Lung microvascular endothelial cell (primary cell): ENCODE measurements at regions not wholly inside any gene's neighbourhood (a gene's known extent, or its start where the extent isn't known, plus 50 kb on each side); places are given as distances from the start of the nearest gene placed in this dataset.
A peak's percentile ranks its signal among the peaks of the same experiment; 100 is the strongest.

Source experiments
- DNase-seq, 2 donors: peaks; one replicate each; pipeline versions ENCODE4 v3.0.0 to v3.0.0-alpha.2; 2010; ENCODE audit warnings: low read depth in 2 of 2

DNA sequence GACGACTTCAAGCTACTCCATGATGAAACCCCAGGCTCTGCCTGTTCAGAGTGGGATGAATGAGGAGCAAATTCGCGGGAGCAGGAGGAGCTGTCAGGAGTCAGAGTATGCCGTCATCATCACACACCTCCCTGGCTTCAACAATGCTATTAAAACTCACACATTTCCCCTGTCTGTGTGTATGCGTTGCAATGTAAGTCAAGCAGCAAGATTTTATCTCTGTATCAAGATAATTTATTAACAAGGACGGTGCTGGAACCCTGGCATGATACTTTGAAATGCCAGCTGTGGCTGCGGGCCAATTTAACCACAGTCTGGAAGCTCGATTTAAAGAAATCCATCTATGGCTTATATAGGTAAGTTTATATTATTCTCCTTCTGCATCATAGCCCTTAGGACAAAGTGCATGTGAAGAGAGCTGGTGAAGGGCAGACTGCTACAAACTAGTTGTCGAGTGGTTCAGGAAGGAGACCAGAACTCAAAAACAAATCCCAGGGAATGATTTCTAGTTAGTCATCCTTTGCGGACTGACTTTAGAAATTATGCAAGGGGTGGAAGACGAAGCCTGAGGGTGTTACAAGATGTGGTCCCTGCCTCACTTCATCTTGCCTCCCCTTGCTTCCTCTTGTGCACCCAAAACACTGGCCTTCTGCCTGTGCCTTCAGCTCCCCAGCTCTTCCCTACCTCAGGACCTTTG lies 486.5 kb downstream of the COG6 start:
- no peak for DNase-seq

DNA sequence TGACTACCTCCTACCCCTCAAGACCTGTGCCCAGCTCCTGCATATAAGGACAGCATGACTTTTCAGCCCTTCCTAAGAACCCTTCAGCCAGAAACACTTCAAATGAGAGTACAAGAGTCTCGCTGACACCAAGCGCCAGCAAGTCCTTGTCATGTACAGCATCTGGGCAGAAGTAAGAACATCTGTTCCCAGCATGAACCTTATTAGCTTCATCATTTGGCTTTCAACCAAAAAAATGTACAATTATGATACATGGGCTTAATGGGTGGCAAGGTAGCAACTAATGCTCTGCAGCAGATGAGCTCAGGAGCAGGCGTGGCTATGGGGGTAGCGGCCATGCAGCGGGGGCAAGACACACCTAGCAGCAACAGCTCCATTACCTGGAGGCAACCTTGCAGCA lies 487.6 kb downstream of the COG6 start:
- DNase-seq = no peak

DNA sequence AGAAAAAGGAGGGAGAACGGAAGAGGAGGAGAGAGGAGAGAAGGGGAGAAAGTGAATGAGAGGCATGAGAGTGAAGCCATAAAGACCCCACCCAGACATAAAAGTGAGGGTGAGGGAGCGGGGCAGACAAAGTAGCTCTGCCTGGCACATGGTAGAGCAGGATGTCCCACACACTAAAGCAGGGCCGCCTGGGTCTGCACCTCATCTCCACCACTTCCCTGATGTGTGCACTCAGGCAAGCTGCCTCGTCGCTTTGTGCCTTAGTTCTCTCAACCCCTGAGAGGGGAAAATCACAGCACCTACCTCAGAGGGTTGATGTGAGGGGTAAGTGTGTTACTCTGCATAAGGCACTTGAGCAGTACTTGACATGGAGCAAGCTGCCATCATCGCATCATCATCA lies 488.1 kb downstream of the COG6 start:
- DNase-seq = no peak

DNA sequence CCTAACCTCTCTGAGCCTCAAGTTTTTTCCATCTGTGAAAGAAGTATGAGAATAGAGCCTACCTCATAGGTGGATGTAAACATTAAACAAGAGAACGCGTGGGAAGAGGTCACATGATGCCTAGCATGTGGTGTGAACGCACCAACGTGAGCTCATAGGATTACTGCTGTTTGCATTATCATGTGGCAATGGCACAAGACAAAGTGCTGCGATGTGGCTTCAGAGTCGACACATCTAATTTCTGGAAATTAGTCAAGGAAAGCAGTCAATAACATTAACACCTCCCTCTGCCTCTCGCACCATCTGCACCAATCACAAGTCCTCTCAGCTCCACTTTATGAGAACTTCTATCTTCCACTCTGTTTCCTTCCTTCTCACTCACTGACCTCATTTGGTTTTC lies 489.7 kb downstream of the COG6 start:
- no peak for DNase-seq

DNA sequence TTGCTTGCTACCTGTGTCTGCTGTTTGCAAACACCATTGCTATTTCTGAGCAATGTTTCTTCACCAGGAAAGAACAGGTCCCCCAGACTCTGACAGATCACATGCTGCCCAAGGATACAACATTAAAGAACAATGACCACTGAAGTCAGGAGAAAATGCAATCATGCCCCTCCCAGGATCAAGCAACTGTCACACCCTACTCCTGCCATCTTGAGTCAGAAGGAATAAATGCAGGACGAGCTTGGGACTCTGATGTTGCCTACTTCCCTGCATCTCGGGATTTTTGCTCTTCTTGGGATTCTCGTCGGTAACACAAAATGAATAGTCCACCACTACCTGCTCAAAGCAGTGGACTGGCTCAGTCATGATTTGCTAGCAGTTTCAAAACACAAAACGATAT lies 490.6 kb downstream of the COG6 start:
- peak in 1 of 2 donors; percentile 27 for DNase-seq

DNA sequence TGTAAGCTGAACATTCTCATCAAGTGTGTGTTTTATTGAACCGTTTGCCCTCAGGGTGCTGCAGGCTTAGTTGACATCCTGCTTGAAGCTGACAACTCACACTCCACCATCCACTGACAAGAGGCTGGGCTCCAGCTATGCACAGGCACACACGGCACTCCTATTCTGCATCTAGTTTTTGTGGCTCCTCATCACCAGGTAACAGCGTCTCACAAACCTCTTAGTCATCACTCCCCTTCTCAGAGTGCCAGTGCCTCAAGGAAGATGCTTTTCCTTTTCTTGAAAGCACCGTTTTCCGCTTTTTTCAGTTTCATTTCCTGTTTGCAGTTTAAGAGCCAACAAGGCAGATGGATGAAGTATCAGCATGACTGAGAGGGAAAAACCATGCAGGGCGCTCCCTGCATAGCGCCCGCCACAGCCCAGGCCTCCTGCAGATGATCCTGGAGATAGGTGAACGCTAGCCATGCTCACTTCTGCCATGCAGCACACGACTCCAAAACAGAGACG lies 491.2 kb downstream of the COG6 start:
- DNase-seq = peak in 1 of 2 donors; percentile 84

DNA sequence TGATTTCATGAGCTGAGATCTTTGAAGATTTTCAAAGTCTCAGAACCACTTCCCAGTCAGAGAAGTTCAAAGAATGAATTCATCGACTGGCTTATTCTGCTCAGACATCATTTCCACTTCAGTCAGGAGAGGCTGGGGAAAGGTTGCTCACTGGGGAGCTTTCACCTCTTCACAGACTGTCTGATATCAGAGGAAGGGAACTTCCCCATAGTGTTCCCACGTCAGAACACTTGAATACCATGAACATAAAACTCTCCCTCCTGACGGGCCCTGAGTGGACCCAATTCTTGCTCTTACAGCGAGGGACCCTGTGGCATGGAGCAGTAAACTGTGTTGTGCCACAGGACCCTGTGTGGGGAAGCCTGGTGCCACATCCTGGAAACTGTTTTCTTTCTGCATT lies 492.6 kb downstream of the COG6 start:
- DNase-seq = no peak

DNA sequence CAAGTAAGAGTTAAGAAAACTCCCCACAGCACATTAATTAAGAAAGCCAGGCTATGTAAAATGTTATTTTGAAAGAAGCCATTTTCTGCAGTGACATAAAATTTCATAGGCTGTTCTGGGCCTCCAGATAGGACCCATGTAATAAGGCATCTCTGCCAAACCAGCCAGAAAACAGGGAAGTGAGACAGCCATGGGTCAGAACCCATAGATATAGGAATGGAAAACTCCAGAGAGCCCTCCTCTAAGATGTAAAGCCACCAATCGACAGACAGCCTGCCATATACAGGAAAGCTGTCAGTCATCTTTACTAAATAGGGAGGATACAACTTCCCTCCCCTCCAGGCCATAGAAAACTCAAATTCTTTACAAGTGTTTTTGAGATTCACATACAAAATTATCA lies 493.3 kb downstream of the COG6 start:
- DNase-seq = no peak

DNA sequence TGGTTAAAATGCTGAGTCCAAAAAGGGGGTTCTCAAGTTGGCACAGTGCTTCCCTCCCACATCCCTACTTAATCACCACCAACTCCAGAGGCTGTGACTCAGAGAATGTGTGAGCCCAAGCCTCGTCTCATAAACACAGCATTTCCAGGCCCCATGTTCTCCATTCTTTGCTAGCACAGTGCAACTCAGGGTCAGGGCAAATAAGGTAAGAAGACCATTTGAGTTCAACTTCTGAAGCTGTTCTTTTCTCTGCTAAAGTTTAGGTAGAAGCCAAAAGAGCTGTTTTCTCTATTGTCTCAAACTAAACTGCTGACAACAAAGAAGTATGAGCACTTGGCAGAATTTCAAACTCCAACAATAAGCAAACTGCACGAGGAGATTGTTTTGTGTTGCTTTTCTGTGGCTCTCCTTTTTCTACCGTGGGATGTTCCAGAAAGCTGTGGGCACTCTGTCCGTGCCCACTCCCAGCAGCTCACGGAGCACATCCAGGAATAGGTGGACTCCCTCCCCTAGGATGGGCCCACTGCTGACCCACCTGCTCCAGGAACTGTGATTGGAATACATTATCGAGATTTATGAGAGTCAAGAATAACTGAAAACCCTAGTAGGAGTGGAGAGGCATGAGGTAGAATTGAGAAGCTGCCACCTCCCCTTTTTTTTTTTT lies 494.3 kb downstream of the COG6 start:
- DNase-seq = peak; percentile 61 to 97

DNA sequence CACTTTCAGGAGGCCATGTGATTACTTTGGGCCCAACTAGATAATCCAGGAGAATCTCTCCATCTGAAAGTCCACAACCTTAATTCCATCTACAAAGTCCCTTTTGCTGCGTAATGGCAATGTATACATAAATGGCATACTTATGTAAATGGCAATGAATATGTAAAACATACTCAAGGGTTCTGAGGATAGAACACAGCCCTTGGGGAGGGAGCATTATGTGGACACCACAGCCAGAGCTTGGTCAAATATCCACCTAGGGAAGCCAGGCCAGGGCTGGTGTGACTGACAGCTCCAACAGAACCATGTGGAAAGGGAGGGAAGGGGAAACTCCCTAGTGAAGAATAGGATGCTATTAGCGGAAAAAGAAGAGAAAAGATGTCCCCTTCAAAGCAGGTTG lies 496.2 kb downstream of the COG6 start:
- DNase-seq = no peak

DNA sequence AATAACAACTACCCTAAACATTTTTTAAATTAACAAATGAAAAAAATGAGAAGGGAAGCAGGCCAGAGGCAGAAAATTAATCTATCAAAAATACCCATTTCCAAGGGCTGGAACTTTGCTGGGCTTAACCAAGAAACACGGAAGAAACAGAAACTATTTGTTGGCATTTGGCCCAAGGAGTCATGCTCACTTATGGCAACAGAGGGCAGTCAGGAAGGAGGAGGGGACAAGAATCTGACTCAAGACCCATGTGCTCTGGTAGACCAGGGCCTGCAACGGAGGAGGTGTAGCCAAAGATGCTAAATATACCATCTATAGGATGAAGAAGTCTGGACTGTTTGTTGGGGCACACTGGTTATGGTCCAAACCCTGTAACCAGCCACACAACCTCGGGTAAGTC lies 496.7 kb downstream of the COG6 start:
- DNase-seq = peak in 1 of 2 donors; percentile 96

DNA sequence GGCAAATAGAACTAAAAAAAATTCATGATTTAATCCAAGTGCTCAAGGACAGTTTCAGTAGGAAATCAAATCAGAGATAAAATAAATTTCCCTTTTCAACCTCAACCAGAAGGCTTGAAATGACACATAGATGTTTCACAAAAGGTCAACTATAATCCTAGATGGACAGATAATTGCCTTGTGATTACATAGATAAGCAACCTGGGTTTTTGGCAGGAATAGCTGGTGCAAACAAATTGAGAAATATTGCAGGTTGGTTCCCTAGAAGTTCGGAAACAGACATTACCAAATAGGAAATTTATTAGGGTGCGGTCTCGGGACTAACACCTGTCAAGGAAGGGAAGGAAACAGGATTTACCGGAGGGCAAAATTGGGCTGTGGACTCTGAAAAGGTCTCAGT lies 497.5 kb downstream of the COG6 start:
- no peak for DNase-seq

DNA sequence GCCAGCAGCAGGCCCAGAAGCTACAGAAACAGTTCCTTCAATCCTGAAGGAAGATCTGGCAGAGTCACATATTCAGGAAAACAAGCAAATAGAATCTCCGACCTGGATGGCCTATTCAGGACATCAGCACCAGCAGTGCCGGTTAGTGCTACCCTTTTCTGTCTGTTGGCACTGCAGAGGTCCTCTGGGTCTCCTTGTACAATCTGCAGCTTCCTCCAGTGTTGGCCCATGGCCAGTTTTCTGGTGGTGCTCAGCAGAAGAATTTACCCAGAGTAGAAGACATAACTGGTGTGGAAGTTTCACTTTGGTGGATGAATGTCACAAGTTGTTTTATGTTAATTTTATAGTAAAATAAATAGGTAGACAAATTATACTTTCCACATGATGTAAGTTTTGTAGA lies 498.1 kb downstream of the COG6 start:
- peak; percentile 21 to 68 for DNase-seq

DNA sequence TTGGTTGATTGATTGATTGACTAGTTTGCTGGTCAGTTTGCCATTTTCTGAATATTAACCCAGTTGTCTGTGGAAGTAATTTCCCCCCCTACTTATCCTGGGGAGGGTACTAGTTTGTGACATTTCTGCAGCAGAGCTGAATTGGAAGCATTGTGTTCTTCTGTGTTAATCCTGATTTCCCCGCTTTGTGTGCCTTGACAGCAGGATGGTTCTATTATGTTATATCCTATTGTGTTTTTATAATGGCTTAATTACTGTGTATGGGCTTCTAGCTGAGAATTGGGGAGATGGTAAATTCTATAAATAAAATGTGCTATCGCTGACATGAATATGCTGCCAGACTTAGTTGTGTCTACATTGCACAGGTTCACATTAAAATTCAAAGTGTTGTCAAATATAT lies 499.7 kb downstream of the COG6 start:
- no peak for DNase-seq

DNA sequence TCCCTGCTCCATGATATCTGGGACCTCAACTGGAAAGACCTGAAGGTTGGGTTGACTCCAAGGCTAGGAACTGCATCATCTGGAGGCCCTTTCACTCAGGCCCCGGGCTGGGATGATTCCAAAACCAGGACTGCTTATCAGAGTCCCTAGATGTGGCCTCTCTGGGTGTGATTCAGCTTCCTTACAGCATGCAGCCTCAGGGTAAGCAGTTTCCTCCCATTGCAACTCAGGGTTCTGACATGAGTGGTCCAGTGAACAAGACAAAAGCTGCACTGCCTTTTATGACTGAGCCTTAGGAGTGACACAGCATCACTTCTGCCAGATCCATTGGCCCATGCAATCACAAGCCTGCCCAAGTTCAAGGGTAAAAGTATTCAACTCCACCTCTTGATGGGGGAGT lies 502.8 kb downstream of the COG6 start:
- peak in 1 of 2 donors; percentile 81 for DNase-seq

DNA sequence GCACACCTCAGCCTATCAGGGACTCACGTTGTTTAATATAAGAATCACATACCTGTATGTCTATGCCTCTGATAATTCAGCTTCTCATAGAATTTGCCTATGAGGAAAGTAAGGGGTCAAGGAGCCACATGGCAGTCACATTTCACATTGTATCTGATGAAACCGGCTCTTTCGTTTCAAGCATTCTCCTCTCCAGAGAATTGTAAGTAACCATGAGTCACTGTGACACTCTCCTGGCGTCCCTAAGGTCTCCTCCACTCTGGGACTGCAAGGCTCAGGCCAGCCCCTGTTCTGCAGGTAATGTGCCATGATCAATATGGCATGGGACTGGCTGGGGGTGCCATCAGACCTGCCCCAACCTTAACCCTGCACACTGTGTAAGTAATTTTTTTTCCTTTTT lies 503.3 kb downstream of the COG6 start:
- no peak for DNase-seq

DNA sequence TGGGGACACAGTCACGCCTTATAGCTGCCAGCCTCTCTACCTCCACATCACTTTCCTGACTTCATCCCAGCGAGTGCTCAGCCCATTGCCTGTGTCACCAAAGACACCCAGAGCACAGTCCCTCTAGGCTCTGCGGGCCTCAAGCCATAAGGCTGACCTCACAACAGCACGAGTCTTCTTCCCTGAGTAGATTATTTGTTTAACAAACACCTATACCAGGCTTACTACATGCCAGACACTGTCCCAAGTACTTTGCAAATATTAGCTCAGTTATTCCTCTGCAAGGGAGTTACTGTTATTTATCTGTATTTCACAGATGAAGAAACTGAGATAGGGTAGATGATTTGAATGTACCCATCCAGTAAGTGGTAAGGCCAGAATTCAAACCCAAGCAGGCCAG lies 504.3 kb downstream of the COG6 start:
- no peak for DNase-seq

DNA sequence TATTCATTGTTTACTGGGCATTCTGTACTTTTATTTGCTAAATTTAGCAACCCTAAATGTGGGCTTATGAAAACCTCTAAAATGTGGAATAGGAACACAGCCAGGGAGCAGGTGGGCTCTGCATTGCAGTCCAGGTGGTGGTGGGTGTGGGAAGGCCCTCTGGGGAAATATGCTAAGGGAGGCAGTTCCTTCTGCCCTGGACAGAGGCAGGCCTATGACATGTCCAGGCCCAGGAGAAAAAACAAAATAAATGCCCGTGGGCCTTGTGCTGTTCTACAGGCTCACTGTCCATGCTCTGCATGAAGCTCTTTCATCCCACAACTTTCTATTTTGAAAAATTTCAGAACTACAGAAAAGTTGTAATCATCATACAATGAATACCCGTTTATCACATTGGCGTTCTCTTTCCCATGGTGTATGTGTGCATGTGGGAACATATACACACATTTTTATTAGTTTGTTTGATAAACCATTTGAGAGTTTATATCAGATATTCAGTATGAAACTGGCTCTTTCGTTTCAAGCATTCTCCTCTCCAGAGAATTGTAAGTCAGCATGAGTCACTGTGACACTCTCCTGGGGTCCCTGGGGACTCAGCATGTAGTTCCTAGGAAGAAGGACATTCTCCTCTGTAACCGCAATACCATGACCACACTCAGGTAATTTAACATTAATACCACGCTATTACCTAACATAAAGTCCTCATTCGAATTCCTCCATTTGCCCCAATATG lies 505.3 kb downstream of the COG6 start:
- no peak for DNase-seq

DNA sequence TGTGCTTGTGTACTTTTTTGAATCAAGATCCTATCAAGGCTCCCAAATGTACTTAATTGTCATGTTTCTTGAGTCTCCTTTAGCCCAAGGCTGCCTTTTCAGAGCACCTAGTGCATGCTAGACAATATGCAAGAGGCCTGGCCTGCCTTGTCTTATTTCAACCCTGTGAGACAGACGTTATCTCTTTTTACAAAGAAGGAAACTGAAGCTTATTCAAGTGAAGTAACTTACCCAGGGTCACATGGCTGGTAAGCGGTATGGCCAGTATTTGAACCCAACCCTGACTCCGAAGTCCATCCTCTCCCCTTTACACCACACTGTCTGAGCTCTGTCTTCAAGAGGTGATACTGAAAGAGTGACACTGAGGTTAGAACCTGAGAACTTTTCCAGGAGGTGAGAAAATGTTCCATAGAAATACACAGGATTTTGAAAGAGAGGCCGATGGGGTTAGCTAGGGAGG lies 505.1 kb downstream of the FOXO1 start:
- DNase-seq = no peak

DNA sequence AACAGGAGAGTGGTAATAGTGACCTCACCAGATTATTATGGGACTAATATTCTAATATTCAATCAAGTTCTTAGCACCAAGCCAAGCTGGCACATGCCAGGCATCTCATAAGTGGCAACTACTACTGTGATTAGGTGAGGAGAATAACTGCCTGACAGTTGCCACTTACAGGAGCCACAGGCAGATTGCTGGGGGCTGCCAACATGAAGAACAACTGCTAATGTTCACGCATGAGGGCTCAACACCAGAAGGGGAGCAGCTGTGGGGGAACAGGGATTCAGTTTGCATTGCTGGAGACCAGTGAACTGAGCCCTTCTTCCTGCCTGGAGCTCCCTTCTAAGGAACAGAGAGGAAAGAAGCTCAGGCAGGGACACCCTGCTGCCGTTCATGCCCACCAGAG lies 504.5 kb downstream of the FOXO1 start:
- no peak for DNase-seq

DNA sequence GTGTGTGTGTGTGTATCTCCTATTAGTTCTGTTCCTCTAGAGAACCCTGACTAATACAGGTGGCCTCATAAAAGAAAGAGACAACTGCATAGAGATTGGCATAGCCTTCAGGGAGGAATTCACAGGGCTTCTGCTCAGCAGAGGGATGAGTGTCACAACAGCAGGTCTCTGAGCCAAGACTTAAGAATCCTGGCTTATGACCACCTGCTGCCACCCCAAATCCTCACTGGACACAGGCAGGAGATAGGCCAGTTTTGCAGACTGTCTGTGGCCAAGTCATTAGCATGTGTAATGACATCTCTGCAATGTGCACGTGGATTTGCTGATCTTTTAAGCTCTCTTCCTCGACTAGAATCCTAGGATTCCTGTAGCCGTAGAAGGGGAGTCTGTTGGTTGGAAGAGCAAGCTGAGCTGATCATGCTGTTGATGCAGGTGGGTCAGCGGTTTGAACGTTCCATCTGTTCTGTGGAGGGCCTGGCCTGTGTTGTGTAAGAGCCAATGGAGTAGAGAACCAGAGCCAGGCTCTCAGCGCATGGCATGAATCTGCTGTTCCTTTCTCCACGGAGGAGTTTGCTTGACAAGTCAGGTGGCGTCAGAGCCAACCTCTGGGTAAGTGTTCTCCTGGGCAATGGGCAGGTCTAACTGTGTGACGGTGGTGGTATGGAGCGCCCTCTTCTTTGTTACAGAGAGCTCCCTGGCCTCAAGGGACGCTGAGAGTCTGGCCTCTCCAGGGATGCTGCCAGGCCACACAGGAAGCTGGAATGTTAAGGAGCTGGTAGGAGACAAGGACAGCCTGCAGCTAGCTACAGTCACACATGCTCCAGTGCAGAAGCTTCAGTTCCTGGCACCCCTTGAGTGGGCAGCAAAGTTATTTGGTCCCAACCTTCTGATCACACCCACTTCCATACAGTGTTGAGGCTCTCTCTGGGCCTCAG lies 503.1 kb downstream of the FOXO1 start:
- DNase-seq = no peak
